ENCODE measurements at regions not wholly inside any gene's neighbourhood (a gene's known extent, or its start where the extent isn't known, plus 50 kb on each side); places are given as distances from the start of the nearest gene placed in this dataset.

DNA sequence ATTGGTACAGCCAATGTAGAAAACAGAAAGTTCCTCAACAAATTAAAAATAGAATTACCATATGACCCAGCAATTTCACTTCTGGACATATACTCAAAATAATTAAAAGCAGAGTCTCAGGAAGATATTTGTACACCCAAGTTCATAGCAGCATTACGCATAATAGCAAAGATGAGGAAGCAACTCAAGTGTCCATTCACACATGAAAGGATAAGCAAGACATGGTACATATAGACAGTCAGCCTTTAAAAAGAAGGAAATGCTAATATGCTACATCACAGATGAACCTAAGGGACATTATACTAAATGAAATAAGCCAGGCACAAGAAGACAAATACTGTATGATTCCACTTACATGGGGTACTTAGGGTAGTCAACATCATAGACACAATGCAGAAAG is 76.7 kb downstream of the ANXA2R start:
- no peaks in the 10 kb centered on the region for H3K27me3 Mint-ChIP-seq (ENCODE audit: insufficient read depth, low read depth)
- H3K9me3 Mint-ChIP-seq, result no peaks in the 10 kb centered on the region
- H3K4me2 ChIP-seq, result no peak overlapping the region
- no peaks in the 10 kb centered on the region for H3K4me1 Mint-ChIP-seq
- H4K20me1 ChIP-seq (ENCODE audit: low read depth), result no peaks in the 10 kb centered on the region
- H3K4me3 ChIP-seq, result no peak overlapping the region
- H3K4me3 Mint-ChIP-seq, result no peak overlapping the region
- H3K9me3 ChIP-seq (ENCODE audit: low read depth), result no peaks in the 10 kb centered on the region
- no peak overlapping the region for H3K9ac ChIP-seq
- no peaks in the 10 kb centered on the region for H3K27me3 ChIP-seq
- no peaks in the 10 kb centered on the region for H3K36me3 ChIP-seq
- no peaks in the 10 kb centered on the region for H3F3A ChIP-seq (ENCODE audit: low read depth)
- no peak overlapping the region for H3K27ac ChIP-seq
- no peak overlapping the region for H3K27ac Mint-ChIP-seq
- TF ChIP-seq EZH2phosphoT487 (IDR thresholded peaks at IDR 0.05), result no peak
- no peak overlapping the region for H2AFZ ChIP-seq (replicated peaks)
- no peak for DNase-seq (ENCODE audit: low spot score)
- no peaks in the 10 kb centered on the region for H3K4me1 ChIP-seq
- no peaks in the 10 kb centered on the region for H3K36me3 Mint-ChIP-seq
- H3K79me2 ChIP-seq (ENCODE audit: low read depth), result no peaks in the 10 kb centered on the region

DNA sequence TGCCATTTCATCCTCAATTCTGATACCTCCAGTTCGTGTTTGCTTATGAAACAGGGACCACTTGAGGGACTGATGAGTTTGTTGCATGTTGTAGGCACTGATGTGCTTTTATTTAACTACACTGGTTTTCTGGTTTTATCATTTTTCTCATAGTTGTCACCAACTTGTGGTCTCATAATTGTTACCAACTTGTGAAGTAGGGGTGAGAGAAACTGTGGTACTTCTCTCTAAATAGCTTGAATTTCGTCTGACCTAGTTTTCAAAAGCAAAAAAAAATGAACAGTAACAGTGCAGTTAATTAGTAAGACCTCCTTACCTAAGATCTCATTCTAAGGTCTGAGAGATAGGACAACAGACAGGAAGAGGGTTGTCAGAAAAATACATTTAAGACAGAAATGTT is 78.0 kb downstream of the ANXA2R start:
- Histone ChIP-seq H3K9ac (no peak overlapping the region), H3K9me3 (ENCODE audit: low read depth) (no peaks in the 10 kb centered on the region), H3K36me3 (no peaks in the 10 kb centered on the region), H4K20me1 (ENCODE audit: low read depth) (no peaks in the 10 kb centered on the region), H3F3A (ENCODE audit: low read depth) (no peaks in the 10 kb centered on the region), H3K4me2 (no peak overlapping the region), H3K27ac (no peak overlapping the region), H3K27me3 (no peaks in the 10 kb centered on the region), H3K79me2 (ENCODE audit: low read depth) (no peaks in the 10 kb centered on the region), H2AFZ (replicated peaks) (no peak overlapping the region), H3K4me3 (no peak overlapping the region), H3K4me1 (no peaks in the 10 kb centered on the region)
- TF ChIP-seq EZH2 (IDR thresholded peaks at IDR 0.05) (no peak), EZH2phosphoT487 (IDR thresholded peaks at IDR 0.05) (no peak)
- TF ChIP-seq, protein P1, sequence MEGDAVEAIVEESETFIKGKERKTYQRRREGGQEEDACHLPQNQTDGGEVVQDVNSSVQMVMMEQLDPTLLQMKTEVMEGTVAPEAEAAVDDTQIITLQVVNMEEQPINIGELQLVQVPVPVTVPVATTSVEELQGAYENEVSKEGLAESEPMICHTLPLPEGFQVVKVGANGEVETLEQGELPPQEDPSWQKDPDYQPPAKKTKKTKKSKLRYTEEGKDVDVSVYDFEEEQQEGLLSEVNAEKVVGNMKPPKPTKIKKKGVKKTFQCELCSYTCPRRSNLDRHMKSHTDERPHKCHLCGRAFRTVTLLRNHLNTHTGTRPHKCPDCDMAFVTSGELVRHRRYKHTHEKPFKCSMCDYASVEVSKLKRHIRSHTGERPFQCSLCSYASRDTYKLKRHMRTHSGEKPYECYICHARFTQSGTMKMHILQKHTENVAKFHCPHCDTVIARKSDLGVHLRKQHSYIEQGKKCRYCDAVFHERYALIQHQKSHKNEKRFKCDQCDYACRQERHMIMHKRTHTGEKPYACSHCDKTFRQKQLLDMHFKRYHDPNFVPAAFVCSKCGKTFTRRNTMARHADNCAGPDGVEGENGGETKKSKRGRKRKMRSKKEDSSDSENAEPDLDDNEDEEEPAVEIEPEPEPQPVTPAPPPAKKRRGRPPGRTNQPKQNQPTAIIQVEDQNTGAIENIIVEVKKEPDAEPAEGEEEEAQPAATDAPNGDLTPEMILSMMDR (IDR thresholded peaks at IDR 0.05), result no peak
- Mint-ChIP-seq H3K27me3 (ENCODE audit: insufficient read depth, low read depth) (peaks cover 3% of the 10 kb centered on the region), H3K27ac (no peak overlapping the region), H3K4me3 (no peak overlapping the region), H3K36me3 (no peaks in the 10 kb centered on the region), H3K9me3 (no peaks in the 10 kb centered on the region), H3K4me1 (no peaks in the 10 kb centered on the region)
- no peak for DNase-seq (ENCODE audit: low spot score)

DNA sequence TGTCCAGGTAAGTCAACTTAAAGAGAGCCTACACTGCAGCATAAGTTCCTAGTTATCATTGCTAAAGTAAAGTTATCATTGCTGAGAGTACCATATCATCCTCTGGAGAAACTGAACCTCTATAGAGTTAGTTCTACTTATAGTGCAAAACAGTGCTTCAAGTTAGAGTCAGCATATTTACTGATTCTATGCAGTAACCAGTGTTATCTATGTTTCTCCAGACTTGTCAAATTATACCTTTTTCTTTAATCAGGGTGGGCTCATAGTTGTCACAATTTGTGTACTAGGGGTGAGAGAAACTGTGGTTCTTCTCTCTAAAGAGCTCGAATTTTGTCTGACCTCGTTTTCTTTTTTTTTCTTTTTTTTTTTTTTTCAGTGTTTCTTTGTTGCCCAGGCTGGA is 79.6 kb downstream of the ANXA2R start:
- H3K4me1 Mint-ChIP-seq, result no peaks in the 10 kb centered on the region
- H3K27ac Mint-ChIP-seq, result no peak overlapping the region
- no peak overlapping the region for H3K4me3 ChIP-seq
- H3K4me3 Mint-ChIP-seq, result no peak overlapping the region
- H3K79me2 ChIP-seq (ENCODE audit: low read depth), result no peaks in the 10 kb centered on the region
- no peak overlapping the region for H3K9ac ChIP-seq
- no peaks in the 10 kb centered on the region for H3K9me3 Mint-ChIP-seq
- H4K20me1 ChIP-seq (ENCODE audit: low read depth), result no peaks in the 10 kb centered on the region
- no peaks in the 10 kb centered on the region for H3K36me3 ChIP-seq
- H3K27me3 ChIP-seq, result no peaks in the 10 kb centered on the region
- no peak overlapping the region for H3K27ac ChIP-seq
- TF ChIP-seq EZH2phosphoT487 (IDR thresholded peaks at IDR 0.05) (no peak), EZH2 (IDR thresholded peaks at IDR 0.05) (no peak)
- TF ChIP-seq, protein P1 (IDR thresholded peaks at IDR 0.05), result no peak
- no peaks in the 10 kb centered on the region for H3F3A ChIP-seq (ENCODE audit: low read depth)
- H3K36me3 Mint-ChIP-seq, result no peaks in the 10 kb centered on the region
- H3K9me3 ChIP-seq (ENCODE audit: low read depth), result no peaks in the 10 kb centered on the region
- no peak overlapping the region for H2AFZ ChIP-seq (replicated peaks)
- peaks cover 3% of the 10 kb centered on the region for H3K27me3 Mint-ChIP-seq (ENCODE audit: insufficient read depth, low read depth)
- H3K4me2 ChIP-seq, result no peak overlapping the region
- no peaks in the 10 kb centered on the region for H3K4me1 ChIP-seq
- no peak for DNase-seq (ENCODE audit: low spot score)

DNA sequence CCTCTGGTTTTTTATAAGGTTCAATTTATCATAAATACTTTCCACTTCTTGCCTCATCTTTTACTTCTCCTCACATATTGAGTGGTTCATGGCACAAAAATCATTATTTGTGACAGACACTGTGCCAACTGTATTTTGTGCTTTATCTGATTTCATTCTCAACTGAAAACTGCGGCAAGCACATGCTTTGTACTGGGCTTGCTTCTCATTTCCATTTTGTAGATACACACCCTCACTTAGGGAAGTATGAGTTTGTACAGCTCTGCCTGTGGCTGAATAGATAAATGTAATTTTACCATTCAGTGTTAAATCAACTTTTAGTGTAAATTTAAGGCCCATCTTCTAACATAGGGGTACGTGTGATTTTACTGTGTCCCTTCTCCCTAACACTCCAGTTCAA is 83.6 kb downstream of the ANXA2R start:
- Histone ChIP-seq H3K4me3 (no peak overlapping the region), H3K27ac (no peak overlapping the region), H3K4me1 (no peaks in the 10 kb centered on the region), H3K4me2 (no peak overlapping the region), H3K79me2 (ENCODE audit: low read depth) (no peaks in the 10 kb centered on the region), H4K20me1 (ENCODE audit: low read depth) (no peaks in the 10 kb centered on the region), H3K27me3 (no peaks in the 10 kb centered on the region), H3F3A (ENCODE audit: low read depth) (no peaks in the 10 kb centered on the region), H3K9ac (no peak overlapping the region), H3K9me3 (ENCODE audit: low read depth) (no peaks in the 10 kb centered on the region), H2AFZ (replicated peaks) (no peak overlapping the region), H3K36me3 (no peaks in the 10 kb centered on the region)
- Mint-ChIP-seq H3K4me1 (no peaks in the 10 kb centered on the region), H3K36me3 (no peaks in the 10 kb centered on the region), H3K4me3 (no peak overlapping the region), H3K27ac (no peak overlapping the region), H3K9me3 (peaks cover 18% of the 10 kb centered on the region), H3K27me3 (ENCODE audit: insufficient read depth, low read depth) (peaks cover 5% of the 10 kb centered on the region)
- TF ChIP-seq, protein P1 (IDR thresholded peaks at IDR 0.05), result no peak
- no peak for TF ChIP-seq EZH2 (IDR thresholded peaks at IDR 0.05)
- no peak for TF ChIP-seq EZH2phosphoT487 (IDR thresholded peaks at IDR 0.05)
- no peak for DNase-seq (ENCODE audit: low spot score)
